Right lobe of liver (tissue), 4 donors: ENCODE measurements at regions not wholly inside any gene's neighbourhood (a gene's known extent, or its start where the extent isn't known, plus 50 kb on each side); places are given as distances from the start of the nearest gene placed in this dataset.

Experiments used
- CTCF ChIP-seq, 4 donors: fragments of 200-600 bp in 3 of 4; fragments of 450-650 bp in 1 of 4; IDR thresholded peaks; one replicate each; pipeline versions ENCODE4 v1.5.1 to v1.8.0; 2016 to 2022; ENCODE audit warnings: antibody characterized with exemption in 4 of 4, mild to moderate bottlenecking in 2 of 4
- POLR2A ChIP-seq: fragments of 450-650 bp; IDR thresholded peaks from one replicate; pipeline ENCODE4 v1.6.1; 2017; ENCODE audit warnings: antibody characterized with exemption, mild to moderate bottlenecking
- donor health status: DM: no; HTN: no; CAD: no.
- donor health status: DM: no; HTN: no; CAD: no.
- donor health status: DM: no; HTN: yes; CAD: no.

DNA sequence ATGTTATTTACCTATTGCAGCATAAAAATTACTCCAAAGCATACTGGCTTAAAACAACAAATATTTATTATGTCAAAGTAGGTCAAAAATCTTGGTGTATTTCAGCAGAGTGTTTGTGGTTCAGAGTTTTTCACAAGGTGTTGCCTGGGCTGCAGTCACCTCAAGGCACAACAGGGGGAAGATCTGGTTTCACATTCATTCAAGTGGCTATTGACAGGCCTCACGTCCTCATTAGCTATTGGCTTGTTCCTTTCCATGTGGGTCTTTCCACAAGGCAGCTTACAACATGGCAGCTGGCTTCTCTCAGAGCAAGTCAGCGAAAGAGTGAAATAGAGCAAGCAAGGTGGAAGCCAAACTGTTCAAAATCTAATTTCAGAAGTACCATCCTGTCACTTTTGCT lies 602.9 kb downstream of the OLFM4 start:
- TF ChIP-seq CTCF (IDR thresholded peaks at IDR 0.05), result no peak
- no peak for TF ChIP-seq POLR2A
